Caki2 (cell line): ENCODE measurements at regions not wholly inside any gene's neighbourhood (a gene's known extent, or its start where the extent isn't known, plus 50 kb on each side); places are given as distances from the start of the nearest gene placed in this dataset.

Experiments
- DNase-seq: peaks from one replicate; pipeline ENCODE4 v3.0.0-alpha.2; 2015; ENCODE audit warnings: low read depth
- in situ Hi-C: cut with HindIII; loops from 2 replicates; pipeline ENCODE4 v1.10.0; 2016; ENCODE audit warnings: low sequenced_read_pairs, low pct_unique_long_range_greater_than_20kb, mixed read lengths

- in situ Hi-C loops = no loop called here
- DNase-seq = no peak
These were observed 106.8 kb downstream of the DAD1 start for GRCh38 chr14:22482085-22482694.

GRCh38 chr14:22481546-22481945, 107.5 kb downstream of the DAD1 start:
- in situ Hi-C loops = no loop called here
- DNase-seq = no peak

- DNase-seq = no peak
- in situ Hi-C loops = no loop called here
These were observed 109.1 kb downstream of the DAD1 start for GRCh38 chr14:22479776-22480464.

GRCh38 chr14:22479132-22479531, 109.9 kb downstream of the DAD1 start:
- in situ Hi-C loops = no loop called here
- DNase-seq = no peak

DNA sequence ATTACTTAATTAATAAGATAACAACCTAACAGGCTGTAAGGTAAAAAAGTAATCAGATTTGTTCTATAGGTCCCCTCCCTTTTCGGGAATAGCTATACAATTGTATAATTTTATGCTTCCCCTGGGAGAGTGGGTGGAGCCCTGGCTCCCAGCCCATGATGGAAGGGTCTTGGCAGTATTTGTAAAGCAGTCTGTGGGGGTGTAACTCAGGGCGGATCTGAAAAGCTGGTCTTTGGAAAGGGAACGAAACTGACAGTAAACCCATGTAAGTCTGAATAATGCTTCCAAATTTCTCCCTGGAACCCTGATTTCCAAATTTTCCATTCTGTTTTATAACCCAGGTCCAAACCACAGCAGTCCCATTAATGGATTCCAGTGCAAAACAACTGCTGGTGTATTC, 110.4 kb downstream of the DAD1 start:
- in situ Hi-C loops = no loop called here

DNA sequence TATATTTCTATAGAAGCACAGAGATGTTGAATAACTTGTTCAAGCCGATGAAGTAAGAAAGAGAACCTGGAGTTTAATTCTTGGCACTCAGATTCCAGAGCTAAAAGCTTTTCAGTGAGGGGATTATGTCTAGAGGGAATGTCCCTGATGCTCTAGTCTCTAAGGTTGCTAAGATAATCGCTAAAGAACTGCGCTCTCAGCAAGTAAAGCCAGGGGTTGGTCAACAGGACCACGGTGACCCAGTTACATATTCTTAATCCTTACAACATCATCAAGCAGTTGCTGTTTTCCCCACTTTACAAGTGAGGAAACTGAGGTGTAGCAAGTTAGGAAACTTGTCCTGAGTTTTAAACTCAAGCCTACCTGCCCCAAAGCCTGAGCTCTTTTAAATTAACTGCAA, 110.8 kb downstream of the DAD1 start:
- in situ Hi-C loops = no loop called here
- DNase-seq = no peak

More for the DNA sequence above, 110.4 kb downstream of the DAD1 start:
- DNase-seq = no peak

DNA sequence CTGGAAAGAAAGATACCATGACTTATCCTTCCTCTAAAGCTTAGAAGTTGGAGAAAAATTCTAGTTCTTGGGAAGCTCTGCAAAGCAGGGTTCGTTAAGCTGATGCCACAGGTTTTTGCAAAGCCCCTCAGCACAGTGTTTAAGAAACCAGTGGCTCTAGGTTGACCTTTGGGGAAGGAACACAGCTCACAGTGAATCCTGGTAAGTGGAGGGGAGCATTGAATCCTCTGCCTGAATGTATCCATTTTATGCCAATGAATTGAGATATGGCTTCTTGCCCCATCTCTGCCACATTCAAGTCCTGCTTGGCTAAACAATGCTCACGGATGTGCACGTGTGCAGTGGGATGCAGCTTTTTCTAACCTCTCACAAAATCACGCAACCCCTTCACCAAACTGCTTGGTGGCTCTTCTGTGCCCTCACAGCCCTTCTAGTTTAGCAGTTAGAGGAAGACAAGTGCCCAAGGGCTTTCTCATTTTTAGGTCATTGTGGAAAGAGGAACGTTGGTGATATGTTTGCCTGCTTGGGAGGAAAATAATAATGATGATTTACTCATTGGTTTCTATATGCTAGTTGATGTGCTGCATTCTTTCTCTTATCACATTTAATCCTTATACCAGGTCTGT, 111.3 kb downstream of the DAD1 start:
- DNase-seq = no peak
- in situ Hi-C loops = no loop called here

DNA sequence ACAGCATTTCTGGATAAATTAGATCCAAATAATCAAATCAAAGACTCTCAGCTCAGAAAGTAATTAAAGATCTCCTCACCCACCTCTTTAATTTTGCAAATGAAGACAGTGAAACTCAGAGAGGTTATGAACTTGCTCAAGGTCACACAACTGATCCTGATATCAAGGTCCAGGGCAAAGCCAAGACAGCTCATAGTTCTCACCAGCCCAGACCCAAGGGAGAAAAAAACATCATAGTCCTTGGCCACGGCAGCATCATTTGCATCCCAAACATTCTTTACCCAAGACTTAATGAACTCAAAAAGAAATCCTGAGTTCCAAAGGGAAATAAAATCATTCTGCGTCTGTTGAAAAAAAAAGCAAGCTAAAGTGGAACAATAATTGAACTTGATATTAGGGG, 112.1 kb downstream of the DAD1 start:
- in situ Hi-C loops = no loop called here
- DNase-seq = no peak

GRCh38 chr14:22476005-22476751, 112.8 kb downstream of the DAD1 start:
- no peak for DNase-seq
- in situ Hi-C loops = no loop called here

DNA sequence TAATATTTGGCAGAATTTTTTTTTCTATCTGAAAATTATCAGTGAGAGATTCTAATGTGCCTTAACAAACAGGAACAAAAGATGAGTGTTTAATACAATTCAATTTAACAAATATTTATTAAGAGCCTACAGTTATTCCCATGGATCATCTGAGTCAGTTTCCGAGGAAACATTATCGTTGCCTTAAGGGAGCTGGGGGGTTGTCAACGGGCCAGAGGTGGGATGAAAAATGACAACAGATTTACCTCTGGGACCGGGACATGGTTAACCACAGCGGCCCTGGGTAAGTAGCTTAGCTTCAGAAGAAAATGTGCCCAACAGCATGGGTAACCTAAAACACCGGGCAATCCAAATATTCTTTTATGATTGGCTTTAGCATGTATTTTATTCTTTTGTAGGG, 113.6 kb downstream of the DAD1 start:
- no peak for DNase-seq
- in situ Hi-C loops = no loop called here

DNA sequence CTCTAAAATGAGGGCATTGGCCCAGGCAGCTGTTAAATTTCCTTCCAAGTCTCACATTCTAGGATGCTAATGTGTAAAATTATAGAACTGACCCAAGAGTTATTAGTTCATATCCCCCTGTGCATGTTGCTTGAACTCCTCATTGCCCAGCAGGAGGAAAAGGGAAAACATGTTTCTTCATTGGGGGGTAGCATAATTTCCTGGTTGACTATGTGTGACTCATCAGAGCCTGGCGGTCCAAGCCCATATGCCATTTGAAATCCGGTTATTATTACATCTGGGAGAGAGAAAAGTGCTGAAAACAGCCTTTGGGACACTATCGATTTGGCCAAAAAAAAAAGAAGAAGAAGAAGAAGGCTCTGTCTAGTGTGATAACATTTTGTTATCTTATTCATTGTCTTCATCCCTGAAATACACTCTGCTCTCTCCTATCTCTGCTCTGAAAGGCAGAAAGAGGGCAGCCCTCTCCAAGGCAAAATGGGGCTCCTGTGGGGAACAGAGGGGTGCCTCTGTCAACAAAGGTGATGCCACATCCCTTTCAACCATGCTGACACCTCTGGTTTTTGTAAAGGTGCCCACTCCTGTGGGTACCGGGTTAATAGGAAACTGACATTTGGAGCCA, 114.2 kb downstream of the DAD1 start:
- no peak for DNase-seq
- in situ Hi-C loops = no loop called here

DNA sequence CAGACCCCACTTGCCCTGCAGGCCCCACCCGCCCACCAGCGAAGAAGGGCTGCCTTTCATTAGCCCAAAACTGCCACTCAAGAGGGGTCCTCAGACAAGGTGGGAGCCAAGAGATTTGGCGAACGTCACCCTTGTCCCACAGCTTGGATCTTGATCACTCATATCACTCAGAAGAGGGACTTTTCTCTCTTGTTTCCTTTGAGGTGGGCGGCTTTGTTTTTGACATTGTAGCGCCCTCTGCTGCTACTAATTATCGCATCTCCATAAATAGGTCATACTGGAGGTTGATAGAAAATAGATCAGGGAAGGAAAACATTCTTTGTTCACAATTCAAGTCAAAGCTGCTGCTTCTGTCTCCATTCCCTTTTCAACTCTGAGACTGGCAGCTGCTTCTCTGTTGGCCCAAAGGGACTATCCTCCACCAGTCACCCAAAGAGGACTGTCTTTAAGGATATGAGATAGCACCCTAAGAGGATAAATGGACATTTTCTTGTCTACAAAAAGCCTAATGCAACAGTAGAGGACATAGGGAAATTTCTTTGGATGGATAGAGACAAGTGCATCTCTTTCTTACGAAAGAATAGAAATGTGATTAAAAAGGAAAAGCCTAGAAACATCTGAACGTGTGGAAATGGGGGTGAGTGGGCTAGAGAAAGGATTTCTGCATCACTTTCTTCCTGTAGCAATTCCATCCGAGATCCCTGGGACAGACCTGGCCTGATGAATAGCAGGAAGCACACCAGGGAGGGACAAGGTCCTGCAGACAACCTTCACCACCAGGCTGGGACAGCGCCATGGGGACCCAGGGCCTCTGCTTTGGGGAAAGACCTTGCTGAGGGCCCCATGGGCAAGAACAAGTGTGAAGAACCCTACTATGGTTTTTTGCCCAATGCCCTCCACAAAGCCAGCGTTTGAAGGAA, 115.8 kb downstream of the DAD1 start:
- DNase-seq = peak; percentile 61
- in situ Hi-C loops = no loop called here

GRCh38 chr14:22472466-22472865, 116.6 kb downstream of the DAD1 start:
- no peak for DNase-seq
- in situ Hi-C loops = no loop called here

GRCh38 chr14:22471545-22472121, 117.4 kb downstream of the DAD1 start:
- DNase-seq = peak; percentile 3
- in situ Hi-C loops = no loop called here

- in situ Hi-C loops = no loop called here
- DNase-seq = no peak
These were observed 119.3 kb downstream of the DAD1 start for GRCh38 chr14:22469538-22470303.

DNA sequence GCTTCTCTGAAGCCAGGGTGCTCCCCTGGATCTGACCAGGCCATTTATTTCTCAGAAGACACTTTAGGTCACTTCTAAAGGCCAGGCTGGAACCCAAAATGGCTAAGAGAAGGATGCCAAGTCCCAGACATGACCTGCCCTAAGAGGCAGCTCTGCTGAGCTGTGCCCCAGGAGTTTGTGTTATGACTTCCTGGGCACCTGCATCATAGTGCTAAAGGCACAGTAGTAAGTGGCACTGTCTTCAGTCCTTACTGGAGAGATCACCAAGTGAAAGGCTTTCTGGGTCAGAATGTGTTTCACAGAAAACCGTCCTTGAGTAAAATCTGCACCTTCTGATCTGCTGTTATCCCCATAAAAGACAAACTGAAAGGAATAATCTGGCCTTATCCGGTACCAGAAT, 120.2 kb downstream of the DAD1 start:
- in situ Hi-C loops = no loop called here
- no peak for DNase-seq

GRCh38 chr14:22466491-22466890, 122.5 kb downstream of the DAD1 start:
- in situ Hi-C loops = no loop called here
- DNase-seq = no peak
